ENCODE measurements at regions not wholly inside any gene's neighbourhood (a gene's known extent, or its start where the extent isn't known, plus 50 kb on each side); places are given as distances from the start of the nearest gene placed in this dataset.

DNA sequence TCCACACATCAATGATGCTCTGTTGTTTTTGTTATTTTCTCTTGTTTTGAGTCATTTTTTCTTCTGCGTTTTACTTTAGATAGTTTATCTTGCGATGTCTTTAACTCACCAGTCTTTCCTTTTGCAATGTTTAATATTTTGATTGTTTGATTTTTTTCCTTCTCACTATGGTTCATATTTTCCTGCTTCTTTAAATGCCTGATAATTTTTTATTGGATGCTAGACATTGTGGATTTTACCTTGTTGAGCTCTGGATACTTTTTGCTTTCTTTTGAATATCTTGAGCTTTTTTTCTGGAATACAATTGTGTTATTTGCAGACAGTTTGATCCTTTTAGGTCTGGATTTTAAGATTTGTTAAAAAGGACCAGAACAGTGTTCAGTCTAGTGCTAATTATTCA lies 55.2 kb upstream of the GAS1 start (continued):
- TF ChIP-seq ASH2L (IDR thresholded peaks at IDR 0.05; ENCODE audit: low read length): no peak
- TF ChIP-seq EZH2 (IDR thresholded peaks at IDR 0.05; ENCODE audit: low read depth, low read length, severe bottlenecking): no peak
- TF ChIP-seq GTF2F1 (IDR thresholded peaks at IDR 0.05; ENCODE audit: borderline replicate concordance, low read depth, low read length): no peak
- no peak for TF ChIP-seq TCF12 (IDR thresholded peaks at IDR 0.05; ENCODE audit: low read depth, low read length)
- TF ChIP-seq, protein P1, sequence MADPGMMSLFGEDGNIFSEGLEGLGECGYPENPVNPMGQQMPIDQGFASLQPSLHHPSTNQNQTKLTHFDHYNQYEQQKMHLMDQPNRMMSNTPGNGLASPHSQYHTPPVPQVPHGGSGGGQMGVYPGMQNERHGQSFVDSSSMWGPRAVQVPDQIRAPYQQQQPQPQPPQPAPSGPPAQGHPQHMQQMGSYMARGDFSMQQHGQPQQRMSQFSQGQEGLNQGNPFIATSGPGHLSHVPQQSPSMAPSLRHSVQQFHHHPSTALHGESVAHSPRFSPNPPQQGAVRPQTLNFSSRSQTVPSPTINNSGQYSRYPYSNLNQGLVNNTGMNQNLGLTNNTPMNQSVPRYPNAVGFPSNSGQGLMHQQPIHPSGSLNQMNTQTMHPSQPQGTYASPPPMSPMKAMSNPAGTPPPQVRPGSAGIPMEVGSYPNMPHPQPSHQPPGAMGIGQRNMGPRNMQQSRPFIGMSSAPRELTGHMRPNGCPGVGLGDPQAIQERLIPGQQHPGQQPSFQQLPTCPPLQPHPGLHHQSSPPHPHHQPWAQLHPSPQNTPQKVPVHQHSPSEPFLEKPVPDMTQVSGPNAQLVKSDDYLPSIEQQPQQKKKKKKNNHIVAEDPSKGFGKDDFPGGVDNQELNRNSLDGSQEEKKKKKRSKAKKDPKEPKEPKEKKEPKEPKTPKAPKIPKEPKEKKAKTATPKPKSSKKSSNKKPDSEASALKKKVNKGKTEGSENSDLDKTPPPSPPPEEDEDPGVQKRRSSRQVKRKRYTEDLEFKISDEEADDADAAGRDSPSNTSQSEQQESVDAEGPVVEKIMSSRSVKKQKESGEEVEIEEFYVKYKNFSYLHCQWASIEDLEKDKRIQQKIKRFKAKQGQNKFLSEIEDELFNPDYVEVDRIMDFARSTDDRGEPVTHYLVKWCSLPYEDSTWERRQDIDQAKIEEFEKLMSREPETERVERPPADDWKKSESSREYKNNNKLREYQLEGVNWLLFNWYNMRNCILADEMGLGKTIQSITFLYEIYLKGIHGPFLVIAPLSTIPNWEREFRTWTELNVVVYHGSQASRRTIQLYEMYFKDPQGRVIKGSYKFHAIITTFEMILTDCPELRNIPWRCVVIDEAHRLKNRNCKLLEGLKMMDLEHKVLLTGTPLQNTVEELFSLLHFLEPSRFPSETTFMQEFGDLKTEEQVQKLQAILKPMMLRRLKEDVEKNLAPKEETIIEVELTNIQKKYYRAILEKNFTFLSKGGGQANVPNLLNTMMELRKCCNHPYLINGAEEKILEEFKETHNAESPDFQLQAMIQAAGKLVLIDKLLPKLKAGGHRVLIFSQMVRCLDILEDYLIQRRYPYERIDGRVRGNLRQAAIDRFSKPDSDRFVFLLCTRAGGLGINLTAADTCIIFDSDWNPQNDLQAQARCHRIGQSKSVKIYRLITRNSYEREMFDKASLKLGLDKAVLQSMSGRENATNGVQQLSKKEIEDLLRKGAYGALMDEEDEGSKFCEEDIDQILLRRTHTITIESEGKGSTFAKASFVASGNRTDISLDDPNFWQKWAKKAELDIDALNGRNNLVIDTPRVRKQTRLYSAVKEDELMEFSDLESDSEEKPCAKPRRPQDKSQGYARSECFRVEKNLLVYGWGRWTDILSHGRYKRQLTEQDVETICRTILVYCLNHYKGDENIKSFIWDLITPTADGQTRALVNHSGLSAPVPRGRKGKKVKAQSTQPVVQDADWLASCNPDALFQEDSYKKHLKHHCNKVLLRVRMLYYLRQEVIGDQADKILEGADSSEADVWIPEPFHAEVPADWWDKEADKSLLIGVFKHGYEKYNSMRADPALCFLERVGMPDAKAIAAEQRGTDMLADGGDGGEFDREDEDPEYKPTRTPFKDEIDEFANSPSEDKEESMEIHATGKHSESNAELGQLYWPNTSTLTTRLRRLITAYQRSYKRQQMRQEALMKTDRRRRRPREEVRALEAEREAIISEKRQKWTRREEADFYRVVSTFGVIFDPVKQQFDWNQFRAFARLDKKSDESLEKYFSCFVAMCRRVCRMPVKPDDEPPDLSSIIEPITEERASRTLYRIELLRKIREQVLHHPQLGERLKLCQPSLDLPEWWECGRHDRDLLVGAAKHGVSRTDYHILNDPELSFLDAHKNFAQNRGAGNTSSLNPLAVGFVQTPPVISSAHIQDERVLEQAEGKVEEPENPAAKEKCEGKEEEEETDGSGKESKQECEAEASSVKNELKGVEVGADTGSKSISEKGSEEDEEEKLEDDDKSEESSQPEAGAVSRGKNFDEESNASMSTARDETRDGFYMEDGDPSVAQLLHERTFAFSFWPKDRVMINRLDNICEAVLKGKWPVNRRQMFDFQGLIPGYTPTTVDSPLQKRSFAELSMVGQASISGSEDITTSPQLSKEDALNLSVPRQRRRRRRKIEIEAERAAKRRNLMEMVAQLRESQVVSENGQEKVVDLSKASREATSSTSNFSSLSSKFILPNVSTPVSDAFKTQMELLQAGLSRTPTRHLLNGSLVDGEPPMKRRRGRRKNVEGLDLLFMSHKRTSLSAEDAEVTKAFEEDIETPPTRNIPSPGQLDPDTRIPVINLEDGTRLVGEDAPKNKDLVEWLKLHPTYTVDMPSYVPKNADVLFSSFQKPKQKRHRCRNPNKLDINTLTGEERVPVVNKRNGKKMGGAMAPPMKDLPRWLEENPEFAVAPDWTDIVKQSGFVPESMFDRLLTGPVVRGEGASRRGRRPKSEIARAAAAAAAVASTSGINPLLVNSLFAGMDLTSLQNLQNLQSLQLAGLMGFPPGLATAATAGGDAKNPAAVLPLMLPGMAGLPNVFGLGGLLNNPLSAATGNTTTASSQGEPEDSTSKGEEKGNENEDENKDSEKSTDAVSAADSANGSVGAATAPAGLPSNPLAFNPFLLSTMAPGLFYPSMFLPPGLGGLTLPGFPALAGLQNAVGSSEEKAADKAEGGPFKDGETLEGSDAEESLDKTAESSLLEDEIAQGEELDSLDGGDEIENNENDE (IDR thresholded peaks at IDR 0.05; ENCODE audit: insufficient replicate concordance, low read length): no peak
